Stimulated activated CD8-positive, alpha-beta memory T cell treated with anti-CD3 and anti-CD28 coated beads, Interleukin-4, amount 100 ng/mL, for 1 hour (primary cell): ENCODE measurements at regions not wholly inside any gene's neighbourhood (a gene's known extent, or its start where the extent isn't known, plus 50 kb on each side); places are given as distances from the start of the nearest gene placed in this dataset.

Source experiments
- DNase-seq, 2 donors: peaks; one replicate each; pipeline ENCODE4 v3.0.0-alpha.2; 2020; ENCODE audit warnings: low read depth in 2 of 2, low spot score in 1 of 2

DNA sequence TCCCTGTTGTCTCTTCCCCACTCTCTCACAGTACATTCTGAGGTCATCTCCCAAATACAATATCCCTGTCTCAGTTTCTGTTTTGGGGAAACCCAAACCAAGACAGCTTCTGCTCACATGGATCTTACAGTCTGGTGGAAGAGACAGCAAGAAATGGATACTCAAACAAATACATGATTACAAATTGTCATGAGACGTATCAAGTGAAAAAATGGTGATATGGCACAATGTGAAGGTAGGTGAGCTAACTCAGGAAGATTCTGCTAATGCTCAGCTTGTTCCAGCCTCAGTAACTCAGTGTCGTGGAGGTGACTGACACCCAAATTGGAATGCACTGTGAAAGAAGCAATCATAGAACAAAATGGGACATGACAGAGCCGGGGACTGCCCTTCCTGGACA lies 68.3 kb downstream of the CHST1 start:
- no peak for DNase-seq

DNA sequence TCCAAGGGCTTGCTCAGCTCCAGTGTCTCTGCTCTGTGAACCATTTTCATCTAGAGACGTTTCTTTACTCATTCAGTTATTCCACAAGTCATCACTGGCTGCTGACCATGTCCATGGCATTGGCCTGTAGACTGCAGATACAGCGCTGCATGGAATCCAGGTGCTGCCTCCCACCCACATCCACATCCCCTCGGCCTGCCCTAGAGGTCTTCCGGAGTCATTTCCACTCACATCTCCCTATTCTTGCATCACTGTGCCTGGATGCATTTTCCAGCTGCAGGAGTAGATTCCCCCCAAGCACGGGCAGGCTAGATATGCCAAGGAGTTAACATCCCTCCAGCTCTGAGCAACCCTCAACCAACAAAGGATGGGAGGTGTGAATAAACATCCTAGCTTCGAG lies 68.9 kb downstream of the CHST1 start:
- no peak for DNase-seq

DNA sequence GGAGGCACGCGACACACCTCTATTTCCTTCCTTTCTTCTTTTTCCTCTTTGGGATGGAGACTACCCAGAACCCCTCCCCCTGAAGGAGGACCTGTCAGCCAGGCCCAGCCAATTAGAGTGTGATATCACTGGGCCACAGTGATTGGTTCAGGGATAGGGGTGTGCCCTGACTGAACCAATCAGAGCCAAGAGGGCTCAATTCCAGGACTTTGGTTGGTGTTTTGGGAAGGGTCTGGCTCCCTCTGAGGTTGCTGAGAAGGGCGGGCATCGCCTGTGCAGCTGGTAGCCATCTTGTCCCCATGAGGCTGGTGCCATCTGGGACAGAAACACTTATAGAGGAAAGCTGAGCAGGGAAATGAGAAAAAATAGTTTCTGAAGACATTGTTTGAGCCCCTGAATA lies 71.4 kb downstream of the CHST1 start:
- no peak for DNase-seq

DNA sequence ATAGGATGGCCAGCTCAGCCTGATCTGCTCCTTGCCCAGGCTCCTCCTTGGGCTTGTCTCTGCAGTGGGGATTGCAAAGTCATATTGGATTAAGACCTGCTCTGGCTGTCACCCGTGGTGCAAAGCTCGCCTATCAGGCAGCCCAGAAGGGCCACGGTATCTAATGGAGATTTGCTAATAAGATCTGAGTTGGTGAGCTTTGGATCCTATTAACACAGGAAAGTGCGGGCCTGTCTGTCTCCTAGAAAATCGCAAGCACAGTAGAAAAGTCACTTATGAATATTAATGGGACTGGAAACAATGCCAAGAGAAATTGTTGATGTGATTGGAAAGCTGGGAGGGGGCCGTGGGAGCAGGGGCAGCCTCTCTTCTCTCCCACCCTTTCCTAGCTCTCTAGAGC lies 72.8 kb downstream of the CHST1 start:
- DNase-seq: no peak

DNA sequence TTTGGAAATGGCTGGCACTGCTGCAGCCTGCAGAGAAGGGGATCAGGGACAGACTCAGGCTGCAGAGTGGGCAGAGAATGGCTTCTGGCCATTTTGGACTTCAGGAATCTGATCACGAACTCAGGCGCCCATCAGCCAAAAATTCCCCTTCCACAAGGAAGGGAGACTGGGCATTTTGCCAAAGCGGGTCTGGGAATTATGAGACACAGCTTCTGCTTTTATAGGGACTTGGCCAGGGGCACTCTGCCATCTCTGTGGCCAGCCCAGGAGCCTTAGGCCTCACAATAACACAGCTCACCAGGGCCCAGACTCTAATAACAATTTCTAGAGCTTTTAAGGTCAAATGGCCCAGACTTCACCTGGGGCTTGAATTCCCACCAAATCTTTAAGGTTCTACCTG lies 74.7 kb downstream of the CHST1 start:
- DNase-seq: no peak

DNA sequence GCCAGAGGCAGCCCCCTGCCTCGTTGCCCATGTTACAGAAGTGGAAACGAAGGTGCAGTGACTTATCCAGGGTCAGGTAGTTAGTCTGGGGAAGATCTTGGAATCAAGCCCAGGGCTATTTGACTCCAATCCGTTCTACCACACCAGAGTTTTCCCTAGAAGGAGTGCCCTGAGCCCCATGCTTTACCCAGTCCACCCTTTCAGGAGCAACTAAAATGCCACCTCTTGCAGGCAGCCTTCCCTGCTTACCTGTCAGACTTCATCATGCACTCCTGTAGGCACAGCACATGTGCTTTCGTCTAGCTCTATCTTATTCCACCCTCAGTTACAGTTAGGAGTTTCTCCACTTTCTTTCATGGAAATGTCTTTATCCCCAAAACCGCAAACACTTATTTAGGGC lies 80.2 kb downstream of the CHST1 start:
- DNase-seq: no peak

DNA sequence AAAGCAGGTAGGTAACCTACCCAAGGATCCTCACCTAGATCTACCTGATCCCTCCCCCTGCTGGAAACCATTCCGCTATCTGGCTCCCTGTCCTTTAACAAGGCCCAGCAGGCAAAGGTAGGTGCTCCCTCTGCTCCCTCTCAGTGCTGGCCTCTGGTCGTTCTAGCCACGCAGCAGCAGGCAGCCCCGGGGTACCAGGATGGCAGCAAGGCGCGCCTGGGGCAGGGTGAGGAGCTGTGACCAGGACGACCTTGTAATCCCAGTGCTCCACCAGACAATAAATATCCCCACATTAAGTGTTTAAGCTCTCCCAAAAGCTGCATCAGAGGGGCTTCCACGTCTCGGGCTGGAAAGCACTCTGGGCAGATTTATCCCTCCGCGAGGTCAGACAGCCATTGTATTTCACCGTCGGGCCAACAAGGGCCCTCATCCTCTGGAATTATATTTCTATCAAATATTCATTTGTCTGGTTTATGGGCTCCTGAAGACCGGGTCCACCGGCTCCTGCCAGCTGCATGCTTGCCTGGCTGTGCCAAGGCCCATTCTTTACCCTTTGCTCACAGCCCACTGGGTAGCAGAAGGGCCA lies 81.3 kb downstream of the CHST1 start:
- DNase-seq: no peak

DNA sequence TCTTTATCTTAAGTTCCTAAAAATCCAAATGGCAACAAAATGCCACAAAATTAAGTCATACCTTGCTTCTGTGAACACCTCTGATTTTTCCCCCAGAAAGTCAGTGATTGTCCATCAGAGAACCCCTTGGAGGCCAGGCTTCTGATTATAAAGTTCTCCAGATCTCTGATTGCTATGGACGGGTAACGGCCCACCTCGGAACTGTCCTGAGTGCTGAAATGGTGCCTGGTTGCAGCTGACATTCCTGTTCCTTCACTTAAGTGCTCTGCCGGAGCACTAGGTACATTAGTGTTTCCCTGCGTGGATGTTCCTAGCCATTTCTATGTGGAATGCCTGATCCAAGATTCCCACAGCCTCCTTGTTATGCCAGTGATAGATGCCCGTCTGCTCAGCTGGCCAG lies 85.0 kb downstream of the CHST1 start:
- no peak for DNase-seq

DNA sequence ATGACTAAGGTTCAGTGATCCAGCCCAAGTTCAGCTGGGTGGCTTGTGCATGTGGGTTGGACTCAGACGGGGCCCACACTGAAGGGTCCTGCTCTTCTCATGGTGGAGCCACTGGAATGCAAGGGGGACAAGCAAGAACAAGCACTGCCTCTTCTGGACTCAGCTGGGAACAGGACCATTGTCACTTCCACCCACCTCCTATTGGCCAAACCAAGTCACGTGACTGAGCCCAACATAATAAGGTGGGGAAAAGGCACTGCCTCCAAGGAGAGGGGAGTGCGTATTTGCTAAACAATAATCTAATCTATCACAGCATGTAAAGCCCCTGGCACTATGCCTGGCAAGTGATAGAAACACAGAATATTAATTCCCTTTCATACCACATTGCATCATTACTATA lies 87.1 kb downstream of the CHST1 start:
- no peak for DNase-seq

DNA sequence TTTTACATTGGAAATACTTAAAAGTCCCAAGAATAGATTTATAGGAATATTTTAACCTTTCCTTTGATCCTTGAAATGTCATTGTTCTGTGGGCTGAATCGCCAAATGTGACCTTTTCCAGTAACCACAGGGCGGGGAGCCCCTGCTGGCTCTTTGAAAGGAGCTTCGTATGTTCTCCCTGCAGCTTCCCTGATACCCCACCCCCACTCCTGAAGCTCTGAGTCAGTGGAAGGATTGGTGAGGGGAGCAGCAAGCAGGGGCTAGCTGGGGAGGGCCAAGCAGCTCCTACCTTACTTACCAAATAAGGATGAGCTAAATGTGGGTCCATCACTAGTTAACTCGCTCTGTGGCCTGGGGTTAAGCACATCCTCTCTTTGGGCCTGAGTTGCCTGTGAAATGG lies 87.7 kb downstream of the CHST1 start:
- DNase-seq: no peak

DNA sequence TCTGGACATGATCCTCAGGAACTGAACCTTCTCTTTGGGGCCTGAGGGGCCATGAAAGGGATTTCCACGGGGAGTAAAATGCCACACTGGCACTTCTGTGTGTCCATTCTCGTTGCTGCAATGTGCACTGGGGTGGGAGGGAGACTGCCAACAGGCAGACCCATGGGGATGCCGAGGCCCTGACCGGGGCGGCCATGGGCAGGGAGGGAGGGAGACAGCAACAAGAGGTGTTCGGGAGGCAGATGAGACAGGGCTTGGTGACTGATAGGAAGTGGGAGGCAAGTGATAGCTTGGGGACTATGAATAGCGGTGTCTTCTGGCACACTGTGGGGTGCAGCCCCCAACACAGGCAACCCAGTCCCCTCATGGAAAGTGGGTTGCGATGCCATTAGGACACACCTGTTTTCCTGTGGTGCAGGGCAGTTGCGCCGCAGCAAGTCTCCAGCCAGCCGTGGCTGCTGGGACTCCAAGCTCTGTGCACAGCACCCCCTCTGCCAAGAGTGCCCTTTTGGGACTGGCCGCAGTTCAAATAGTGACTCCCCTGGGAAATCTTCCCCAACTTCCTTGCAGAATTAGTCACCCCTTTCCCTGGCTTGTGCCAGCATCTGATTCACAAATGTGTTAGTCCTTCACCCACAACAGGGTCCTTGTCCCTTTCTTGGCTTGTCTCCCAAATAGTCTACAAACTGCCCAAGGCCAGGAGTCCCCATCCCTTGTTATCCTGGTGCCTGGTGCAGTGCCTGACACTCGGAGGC lies 88.8 kb downstream of the CHST1 start:
- DNase-seq: no peak

DNA sequence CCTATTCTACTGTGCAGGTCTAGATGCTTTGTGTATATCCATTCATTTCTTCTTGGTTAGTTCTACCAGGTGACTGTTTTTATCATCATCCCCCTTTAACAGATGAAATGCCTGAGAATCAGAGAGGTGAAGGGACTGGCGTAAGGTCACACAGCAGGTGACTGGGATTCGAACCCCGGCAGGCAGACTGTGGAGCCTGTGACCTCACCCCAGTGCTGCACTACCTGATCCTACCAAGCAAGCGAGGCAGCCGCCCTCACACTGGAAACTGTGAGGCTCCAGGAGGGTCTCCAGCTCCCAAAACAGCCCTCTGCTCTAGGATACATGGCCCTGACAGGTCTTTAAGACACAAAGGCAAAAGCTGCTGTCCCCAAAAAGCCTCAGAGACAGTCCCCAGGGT lies 91.7 kb downstream of the CHST1 start:
- no peak for DNase-seq

DNA sequence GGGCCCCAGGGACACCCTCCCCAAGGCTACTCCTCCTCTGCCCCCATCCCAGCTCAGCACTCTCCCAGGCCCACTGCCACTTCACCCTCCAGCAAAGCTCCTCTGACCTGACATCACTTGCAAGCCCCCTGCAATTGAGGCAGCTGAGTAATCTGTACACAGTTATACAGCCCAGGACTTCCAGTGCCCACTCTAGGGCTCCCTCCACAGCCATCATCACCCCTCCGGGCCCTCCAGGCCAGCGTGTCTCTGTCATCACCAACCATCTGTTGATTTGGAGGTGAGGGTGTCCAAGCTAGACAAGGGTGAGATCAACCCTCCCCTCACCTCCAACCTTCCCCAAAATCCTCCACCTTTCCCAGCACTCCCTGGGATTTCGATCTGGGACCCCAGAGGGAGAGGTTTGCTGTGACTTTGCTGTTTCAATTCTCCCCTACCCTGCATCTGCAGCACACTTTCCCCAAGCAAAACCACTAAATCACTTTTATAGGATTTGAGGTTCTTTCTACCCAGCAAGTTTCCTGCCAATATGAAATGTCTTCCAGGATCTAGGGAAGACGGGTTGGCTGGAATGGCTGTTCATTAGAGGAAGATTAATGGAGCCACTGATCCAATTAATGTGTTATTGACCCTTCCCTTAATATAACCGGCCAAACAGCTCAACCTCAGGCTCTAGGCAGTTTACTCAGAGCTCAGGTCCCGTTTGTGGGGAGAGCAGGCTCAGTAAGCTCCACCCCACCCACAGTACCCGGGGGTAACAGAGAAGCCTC lies 92.9 kb downstream of the CHST1 start:
- no peak for DNase-seq

DNA sequence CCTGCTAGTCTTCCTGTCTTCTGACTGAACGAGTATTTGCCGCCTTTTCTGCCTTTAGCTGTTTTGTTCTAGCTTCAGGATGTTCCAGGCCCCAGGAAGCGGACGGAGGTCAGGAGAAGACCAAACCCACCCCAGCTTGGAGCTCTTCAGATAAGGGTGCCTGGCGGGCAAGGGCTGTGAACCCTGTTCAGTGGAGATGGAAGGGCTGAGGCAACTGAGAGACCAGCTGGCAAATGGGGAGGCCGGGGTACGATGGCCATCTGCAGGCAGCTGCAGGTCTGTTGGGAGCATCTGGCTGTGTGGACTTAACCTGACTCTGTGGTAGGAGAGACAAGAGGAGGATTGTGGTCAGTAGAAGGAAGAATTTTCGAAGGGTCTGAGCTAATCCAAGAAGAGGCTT lies 95.6 kb downstream of the CHST1 start:
- no peak for DNase-seq

DNA sequence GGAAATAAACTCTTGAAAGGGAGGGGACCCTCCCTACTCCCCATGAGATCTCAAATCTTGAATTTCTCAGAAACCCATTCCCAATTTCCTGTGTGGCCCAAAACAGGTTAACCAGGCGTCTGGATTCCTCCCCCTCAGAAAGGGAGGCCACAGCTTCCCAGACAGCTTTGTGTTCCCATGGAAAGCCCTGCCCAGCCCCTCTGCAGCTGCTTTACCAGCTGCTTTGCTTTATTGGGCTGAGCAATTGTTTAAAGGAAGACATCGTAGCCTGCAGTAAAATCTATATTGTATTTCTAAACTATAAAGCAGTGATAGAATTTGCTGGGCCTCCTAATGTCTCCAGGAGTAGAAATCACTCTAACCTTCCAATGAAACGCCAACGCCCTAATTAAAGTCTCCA lies 97.4 kb downstream of the CHST1 start:
- no peak for DNase-seq

DNA sequence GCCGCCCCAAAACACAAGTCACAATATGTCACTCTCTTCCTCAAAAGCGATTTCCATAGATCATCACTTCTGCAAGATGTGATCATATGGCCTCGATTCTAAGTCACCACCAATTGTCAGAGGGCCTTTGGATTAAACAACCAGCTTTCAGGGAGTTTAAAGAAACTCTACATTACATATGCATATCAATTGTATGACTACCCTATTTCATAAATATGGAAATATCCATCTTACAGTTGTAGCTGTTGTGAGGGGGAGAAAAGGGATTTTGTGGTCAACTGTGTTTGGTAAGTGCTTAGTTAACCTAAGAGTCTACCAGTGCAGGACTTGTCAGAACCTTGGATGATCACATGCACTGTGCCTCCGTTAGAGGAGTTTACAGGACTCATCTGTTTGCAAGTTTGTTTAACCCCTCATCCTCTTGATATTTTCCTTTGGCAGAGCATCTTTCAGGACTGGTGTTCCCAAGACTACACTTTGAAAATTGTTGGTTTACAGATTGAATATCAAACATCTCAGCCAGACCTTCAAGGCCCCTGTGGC lies 99.9 kb downstream of the CHST1 start:
- DNase-seq: no peak

DNA sequence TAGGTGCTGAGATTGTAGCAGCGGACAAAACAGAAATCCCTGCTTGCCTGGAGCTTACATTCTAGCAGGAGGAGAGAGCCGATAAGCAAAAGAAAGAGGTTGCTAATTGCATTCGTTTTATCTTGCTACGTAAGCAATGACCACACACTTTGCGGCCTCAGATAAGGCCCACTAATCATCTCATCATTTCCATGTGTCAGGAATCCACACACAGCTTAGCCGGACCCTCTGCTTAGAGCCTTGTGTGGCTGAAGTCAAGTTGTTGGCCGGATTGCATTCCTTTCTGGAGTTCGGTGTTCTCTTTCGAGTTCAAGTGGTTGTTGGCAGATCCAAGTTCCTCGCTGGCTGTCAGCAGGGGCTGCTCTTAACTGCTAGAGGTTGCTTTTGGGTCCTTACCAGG lies 101.6 kb downstream of the CHST1 start:
- DNase-seq: no peak

DNA sequence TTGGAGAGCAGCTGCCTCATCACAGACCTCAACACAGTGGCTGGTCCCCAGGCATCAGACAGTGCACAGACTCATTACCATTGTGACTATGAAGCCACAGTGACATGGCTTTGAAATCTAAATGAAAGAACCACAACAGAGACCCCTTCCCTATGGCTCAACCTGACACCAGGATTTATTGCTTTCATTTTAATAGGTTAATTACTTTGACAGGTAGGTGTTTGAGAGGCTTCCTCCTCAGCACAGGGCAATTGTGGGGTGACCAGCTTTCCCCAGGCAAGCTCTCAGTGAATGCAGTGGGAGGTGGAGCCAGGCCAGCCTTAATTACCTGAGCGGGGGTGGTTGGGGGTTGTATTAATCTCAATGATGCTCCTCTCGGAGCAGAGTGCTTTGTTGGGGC lies 102.3 kb downstream of the CHST1 start:
- no peak for DNase-seq

DNA sequence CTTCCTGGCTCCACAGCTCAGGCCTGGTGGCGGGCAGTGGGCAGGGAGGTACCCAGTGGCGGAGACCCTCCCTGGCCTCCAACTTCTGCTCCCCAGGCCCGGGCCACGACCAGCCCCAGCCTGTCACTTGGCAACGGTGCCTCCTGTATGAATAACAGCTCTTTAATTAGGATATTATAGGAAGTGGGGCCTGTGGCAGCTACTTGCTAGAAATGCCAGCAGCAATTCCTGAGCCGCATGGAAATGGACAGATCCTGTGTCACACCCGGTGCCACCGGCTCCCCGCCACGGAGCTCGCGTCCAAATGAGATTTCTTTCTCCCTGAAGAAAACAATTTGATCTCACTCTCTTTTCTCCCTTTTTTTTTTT lies 104.5 kb downstream of the CHST1 start:
- DNase-seq: no peak

DNA sequence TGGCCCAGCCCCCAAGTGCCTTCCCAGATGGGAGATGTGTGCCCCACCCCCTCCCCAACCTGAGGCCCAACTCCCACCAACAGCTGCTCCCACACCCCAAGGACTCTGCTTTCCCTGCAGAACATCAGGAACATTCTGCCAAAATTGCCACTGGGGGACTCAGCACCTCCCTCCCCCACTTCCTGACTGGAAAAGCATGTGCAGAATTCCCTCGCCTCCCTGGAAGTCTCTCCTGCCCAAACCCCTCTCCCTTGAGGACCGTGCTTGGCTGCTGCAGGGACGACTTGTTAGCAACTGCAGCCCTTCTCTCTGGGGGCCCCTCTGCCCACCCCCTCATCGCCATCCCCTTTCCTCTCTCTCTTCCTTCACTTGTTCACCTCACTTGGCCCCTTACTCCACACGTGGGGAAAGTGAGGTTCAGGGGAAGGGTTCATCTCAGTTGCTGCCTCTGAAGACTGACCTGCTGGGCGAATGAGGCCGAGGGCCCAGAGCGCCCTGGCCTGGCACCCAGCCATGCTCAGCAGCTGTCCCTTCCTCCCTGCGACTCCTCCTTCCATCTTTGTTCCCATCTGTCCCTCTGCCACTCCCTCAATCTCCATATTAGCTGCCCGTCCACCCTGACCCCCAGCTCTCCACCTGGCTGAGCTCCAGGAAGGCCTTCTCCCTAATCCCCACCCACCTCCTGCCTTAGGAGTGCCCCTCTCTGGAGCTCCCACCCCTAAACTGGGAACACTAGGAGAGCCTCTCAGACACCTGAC lies 105.1 kb downstream of the CHST1 start:
- DNase-seq: no peak

DNA sequence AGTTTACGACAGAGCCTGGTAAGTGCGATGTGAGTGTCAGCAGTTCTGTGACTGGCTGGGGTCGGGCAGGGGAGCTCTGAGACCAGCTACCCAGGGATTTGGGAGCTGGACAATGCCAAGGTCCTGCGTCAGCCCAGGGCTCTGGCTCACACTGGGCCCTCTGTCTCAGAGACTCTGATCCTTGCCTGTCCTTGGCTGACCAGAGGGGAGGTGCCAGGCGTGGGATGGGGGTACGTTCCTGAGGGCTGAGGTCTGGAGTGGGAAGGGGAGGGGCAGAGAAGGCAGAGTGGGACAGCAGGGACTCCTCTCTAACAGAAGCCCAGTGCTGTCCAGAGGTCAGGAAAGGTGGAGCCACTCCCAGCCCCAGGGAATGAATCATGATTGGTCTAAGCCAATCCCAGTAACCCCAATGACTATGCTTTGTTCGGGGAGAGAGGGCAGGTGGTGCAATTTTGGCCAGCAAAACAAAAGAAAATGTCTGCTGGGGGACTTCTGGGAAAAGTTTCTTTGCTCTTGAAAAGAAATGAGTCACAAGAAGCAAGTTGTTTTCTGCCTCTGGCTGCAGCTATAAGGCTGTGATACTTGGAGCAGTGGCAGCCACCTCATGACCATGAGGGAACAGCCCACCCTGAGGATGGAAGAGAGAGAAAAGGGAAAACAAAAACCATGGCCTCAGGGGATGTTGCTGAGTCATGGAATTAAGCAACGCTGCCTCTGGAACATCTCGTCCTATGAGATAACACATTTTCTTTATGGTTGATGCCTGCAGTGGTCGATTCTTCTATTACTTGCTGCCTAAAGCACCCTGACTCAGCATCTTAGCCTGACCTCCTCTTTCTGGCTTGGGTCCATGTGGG lies 108.3 kb downstream of the CHST1 start:
- no peak for DNase-seq
